Aorta (tissue), 5 donors: ENCODE measurements at regions not wholly inside any gene's neighbourhood (a gene's known extent, or its start where the extent isn't known, plus 50 kb on each side); places are given as distances from the start of the nearest gene placed in this dataset.
"Not testable (repeated sequence)": the region's sequence is repeated elsewhere in the genome, so short reads cannot be mapped to it uniquely, and the experiment has no call there.

Experiments
- ATAC-seq: fragments of 200-7000 bp; cut with Tn5 transposase; one replicate; pipeline ENCODE4 v1.9.1; 2022; ENCODE audit warnings: moderate library complexity; ENCODE audit not compliant: low FRiP score
- DNase-seq, 2 donors: peaks; one replicate each; pipeline ENCODE4 v3.0.0-alpha.2; 2020
- H3K27ac ChIP-seq, 2 donors: one replicate each; pipeline ENCODE4 v1.5.1; 2013; ENCODE audit warnings: low read length in 2 of 2, mild to moderate bottlenecking in 2 of 2, moderate library complexity in 2 of 2, control low read depth in 1 of 2, inconsistent platforms in 1 of 2, low read depth in 1 of 2
- H3K27me3 ChIP-seq, 2 donors: one replicate each; pipeline ENCODE4 v1.6.1; 2013; ENCODE audit warnings: control low read depth in 1 of 2, low read length in 1 of 2, mild to moderate bottlenecking in 1 of 2, moderate library complexity in 1 of 2; ENCODE audit not compliant: insufficient read depth in 2 of 2, control insufficient read depth in 1 of 2
- H3K36me3 ChIP-seq, 2 donors: one replicate each; pipeline ENCODE4 v1.6.1; 2013; ENCODE audit warnings: control low read depth in 1 of 2, low read length in 1 of 2, mild to moderate bottlenecking in 1 of 2; ENCODE audit not compliant: insufficient read depth in 2 of 2, control insufficient read depth in 1 of 2
- H3K4me1 ChIP-seq, 2 donors: one replicate each; pipeline ENCODE4 v1.6.1; 2013; ENCODE audit warnings: low read length in 2 of 2, control low read depth in 1 of 2, mild to moderate bottlenecking in 1 of 2, moderate library complexity in 1 of 2; ENCODE audit not compliant: insufficient read depth in 2 of 2, control insufficient read depth in 1 of 2
- H3K4me3 ChIP-seq, 2 donors: one replicate each; pipeline ENCODE4 v1.5.1; 2013; ENCODE audit warnings: low read length in 2 of 2, control low read depth in 1 of 2, mild to moderate bottlenecking in 1 of 2
- H3K9me3 ChIP-seq: one replicate; pipeline ENCODE4 v1.6.1; 2013; ENCODE audit warnings: mild to moderate bottlenecking, low read length; ENCODE audit not compliant: control insufficient read depth
- WGBS, 2 donors: extraction: QIAGEN DNeasy Blood & Tissue Kit; methylation state at CpG; one replicate each; pipeline ENCODE4 v1.1.7; 2013; 5-methylcytosine and 5-hydroxymethylcytosine counted together
- intact Hi-C, 2 donors: fragments of 100-400 bp; cut with DNase I; formaldehyde crosslinking; loops; one replicate each; pipeline versions ENCODE4 v1.14.2 to v1.15.0; 2022
- donor health status: healthy with polysubstance abuse.
- donor health status: Bipolar disorder and iron deficiency.
- donor health status: DM: no; HTN: no; CAD: no.
- donor health status: DM: no; HTN: no; CAD: no.
- donor health status: DM: yes; HTN: yes; CAD: no.

DNA sequence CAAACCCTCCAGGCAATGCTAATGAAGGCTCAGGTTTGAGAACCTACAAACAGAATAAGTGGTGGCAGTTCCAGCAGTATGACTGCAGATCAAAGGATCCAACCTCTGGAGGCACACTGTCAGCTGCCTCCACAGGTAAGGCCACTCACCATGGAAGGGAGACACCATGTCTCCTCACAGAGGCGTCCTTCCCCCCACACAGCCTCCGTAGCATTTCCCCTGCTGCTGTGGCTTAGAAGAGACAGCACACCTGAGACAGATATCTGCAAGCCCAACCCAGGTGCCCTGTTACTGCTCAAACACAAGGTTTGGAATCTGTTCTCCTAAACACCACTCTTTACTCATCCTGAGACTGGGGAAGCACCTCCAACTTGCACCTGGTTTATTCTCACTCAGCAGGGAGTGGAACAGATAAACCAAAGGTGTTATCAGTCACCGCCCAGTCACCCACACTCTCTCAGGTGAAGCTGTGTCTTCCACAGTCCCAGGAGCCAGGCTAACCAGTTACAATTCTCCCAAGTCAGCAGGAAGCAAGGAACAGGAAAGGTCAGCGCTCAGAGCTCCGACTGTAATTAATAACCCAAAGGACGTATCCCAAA, 311.2 kb downstream of the FOXO1 start:
- Histone ChIP-seq H3K4me3 (no peak overlapping the region), H3K9me3 (no peaks in the 10 kb centered on the region), H3K36me3 (no peaks in the 10 kb centered on the region), H3K27ac (no peak overlapping the region), H3K27me3 (no peaks in the 10 kb centered on the region), H3K4me1 (no peaks in the 10 kb centered on the region)
- ATAC-seq, result no peak
- no peak for DNase-seq
- 97 to 98% methylated on average over 6 of the region's 6 CpGs for WGBS, 2 donors
- intact Hi-C loops, result no loop called here

DNA sequence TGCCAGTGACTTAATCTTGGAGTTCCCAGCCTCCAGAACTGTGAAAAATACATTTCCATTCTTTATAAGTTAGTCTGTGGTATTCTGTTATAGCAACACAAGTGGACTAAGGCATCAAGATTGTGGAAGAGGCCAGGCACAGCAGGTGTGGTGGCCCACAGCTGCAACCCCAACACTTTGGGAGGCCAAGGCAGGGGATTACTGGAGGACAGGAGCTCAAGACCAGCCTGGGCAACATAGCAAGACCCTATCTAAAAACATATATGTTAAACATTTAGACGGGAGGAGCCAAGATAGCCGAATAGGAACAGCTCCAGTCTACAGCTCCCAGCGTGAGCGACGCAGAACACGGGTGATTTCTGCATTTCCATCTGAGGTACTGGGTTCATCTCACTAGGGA, 310.4 kb downstream of the FOXO1 start:
- Histone ChIP-seq H3K36me3 (no peaks in the 10 kb centered on the region), H3K27me3 (no peaks in the 10 kb centered on the region), H3K4me3 (no peak overlapping the region), H3K9me3 (no peaks in the 10 kb centered on the region), H3K4me1 (no peaks in the 10 kb centered on the region), H3K27ac (no peak overlapping the region)
- no peak for ATAC-seq
- intact Hi-C loops, result no loop called here
- no peak for DNase-seq
- 92 to 96% methylated on average over 6 of the region's 6 CpGs for WGBS, 2 donors

DNA sequence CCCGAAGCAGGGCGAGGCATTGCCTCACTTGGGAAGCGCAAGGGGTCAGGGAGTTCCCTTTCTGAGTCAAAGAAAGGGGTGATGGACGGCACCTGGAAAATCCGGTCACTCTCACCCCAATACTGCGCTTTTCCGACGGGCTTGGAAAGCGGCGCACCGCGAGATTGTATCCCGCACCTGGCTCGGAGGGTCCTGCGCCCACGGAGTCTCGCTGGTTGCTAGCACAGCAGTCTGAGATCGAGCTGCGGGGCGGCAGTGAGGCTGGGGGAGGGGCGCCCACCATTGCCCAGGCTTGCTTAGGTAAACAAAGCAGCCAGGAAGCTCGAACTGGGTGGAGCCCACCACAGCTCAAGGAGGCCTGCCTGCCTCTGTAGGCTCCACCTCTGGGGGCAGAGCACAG, 310.0 kb downstream of the FOXO1 start:
- H3K4me1 ChIP-seq, H3K4me3 ChIP-seq, H3K27ac ChIP-seq, H3K27me3 ChIP-seq, intact Hi-C loops, H3K9me3 ChIP-seq, DNase-seq, ATAC-seq, H3K36me3 ChIP-seq: not testable (repeated sequence)
- 62 to 66% methylated on average over 21 to 22 of the region's 22 CpGs for WGBS, 2 donors

DNA sequence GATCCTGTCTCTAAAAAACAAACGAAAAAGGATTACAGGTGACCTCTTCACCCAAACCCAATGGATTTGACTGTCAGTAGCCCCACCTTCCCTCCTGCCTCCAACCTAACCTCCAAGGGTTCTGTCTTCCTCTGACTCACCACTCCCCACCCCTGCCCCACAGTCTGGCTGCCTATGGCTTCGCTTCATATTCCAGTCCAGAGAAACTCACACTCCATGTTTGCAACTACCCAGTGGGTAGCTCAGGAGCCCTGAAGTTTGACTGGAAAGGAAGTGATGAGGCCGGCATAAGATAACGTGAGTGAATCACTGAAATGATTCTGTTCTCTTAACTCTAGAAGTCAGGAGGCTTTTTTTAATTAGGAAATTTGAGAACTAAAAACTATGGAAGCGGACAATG, 303.9 kb downstream of the FOXO1 start:
- Histone ChIP-seq H3K36me3 (no peaks in the 10 kb centered on the region), H3K4me1 (no peaks in the 10 kb centered on the region), H3K27ac (no peak overlapping the region), H3K27me3 (no peaks in the 10 kb centered on the region), H3K4me3 (no peak overlapping the region), H3K9me3 (no peaks in the 10 kb centered on the region)
- no peak for ATAC-seq
- no peak for DNase-seq
- intact Hi-C loops, result no loop called here
- WGBS, 2 donors, result 92 to 93% methylated on average over 5 of the region's 5 CpGs

DNA sequence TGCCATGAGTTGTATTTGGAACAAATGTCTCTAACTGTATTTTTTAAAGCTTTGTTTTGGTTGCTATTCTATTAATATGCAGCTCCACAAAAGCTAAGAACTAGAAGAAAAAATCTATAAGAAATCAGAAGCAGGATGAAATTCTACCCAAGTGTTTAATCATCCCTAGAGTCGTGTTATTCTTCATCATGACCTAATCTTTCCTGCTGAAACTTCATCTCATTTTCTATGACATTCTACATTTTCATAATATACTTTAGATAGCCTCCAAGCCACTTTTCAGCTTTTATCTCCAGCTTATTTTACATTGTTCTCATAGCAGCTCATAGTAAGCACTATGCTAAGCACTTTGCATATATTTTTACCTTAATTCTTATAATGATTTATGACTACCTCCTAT, 302.8 kb downstream of the FOXO1 start:
- 31 to 34% methylated on average over 1 of the region's 1 CpG for WGBS, 2 donors
- Histone ChIP-seq H3K4me3 (no peak overlapping the region), H3K9me3 (no peaks in the 10 kb centered on the region), H3K4me1 (no peaks in the 10 kb centered on the region), H3K36me3 (no peaks in the 10 kb centered on the region), H3K27ac (no peak overlapping the region), H3K27me3 (no peaks in the 10 kb centered on the region)
- intact Hi-C loops, result no loop called here
- ATAC-seq, result no peak
- DNase-seq, result no peak

DNA sequence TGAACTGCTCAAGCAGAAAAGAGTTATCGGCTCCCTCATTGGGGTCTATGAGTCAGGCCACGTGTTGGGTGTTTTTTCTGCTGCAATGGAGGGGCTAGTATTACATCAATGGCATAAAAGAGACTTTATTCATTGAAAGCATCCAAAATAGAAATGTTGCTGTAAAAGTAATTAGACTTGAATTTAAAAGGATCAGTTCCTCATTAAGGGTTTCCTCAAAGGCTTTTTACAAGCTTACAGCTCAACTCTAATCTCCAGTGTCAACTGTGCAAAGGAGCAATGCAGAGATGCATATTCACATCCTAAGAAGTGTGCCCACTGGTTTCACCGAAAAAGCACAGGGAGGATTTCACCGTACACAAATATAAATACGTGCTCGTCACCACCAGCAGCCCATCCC, 300.3 kb downstream of the FOXO1 start:
- no peak for ATAC-seq
- Histone ChIP-seq H3K27me3 (no peaks in the 10 kb centered on the region), H3K9me3 (no peaks in the 10 kb centered on the region), H3K36me3 (no peaks in the 10 kb centered on the region), H3K27ac (no peak overlapping the region), H3K4me1 (no peaks in the 10 kb centered on the region), H3K4me3 (no peak overlapping the region)
- WGBS, 2 donors, result 94 to 95% methylated on average over 6 of the region's 6 CpGs
- intact Hi-C loops, result no loop called here
- no peak for DNase-seq

DNA sequence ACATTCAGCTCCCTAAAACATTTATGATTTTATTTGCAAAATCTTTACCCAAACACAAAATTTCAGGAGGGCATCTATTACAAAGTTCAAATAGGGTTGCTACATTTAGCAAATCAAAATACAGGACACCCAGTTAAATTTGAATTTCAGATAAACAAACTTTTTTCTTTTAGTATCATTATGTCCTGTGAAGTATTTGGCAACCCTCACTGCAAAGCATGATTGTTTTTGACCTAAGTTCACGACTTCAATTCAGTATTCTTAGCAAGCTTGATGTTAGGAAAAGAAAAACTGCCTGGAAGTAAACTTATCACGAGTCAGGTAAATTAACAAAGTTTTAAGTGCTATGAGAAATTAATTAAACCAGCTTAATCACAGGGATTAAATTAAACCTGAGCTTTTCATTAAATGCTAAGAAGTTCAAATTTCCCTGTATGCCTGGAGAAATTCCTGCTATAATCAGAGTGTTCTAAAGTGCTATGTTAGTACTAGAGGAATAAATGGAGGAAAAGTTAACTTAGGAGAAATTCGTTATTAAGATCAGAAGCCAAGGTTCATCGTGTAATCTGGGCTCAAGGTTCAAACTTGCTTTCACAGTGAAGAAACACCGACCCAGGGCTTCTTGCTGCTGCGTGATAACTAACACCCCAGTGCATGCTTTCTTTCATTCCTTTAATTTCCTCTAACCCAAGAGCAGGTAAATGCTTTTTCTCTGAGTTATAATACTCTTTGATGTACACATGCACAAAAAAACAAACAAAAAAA, 298.1 kb downstream of the FOXO1 start:
- H3K27ac ChIP-seq, result no peak overlapping the region
- WGBS, 2 donors, result 78% methylated on average over 6 of the region's 6 CpGs
- DNase-seq, result no peak
- ATAC-seq, result no peak
- no peak overlapping the region for H3K4me3 ChIP-seq
- H3K4me1 ChIP-seq, result no peaks in the 10 kb centered on the region
- intact Hi-C loops, result no loop called here
- H3K27me3 ChIP-seq, result no peaks in the 10 kb centered on the region
- no peaks in the 10 kb centered on the region for H3K9me3 ChIP-seq
- no peaks in the 10 kb centered on the region for H3K36me3 ChIP-seq

DNA sequence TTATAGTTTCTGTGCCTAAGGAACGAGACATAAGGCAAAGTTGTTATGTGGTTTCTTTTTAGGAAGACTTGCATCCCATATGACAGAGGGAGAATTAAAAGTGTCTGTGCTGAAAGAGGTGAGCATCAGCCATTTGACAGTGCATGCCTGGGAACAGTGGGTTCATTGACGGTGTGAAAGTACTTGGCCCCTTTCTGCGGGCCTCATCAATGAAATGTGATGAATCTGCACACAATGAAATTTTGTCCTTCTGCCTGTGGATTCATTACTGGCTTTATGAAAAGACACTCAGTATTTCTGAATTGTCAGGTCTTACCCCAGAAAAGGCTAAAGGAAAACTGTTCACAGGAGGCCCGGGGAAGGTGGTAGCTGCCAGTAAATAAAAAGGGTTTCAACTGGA, 295.8 kb downstream of the FOXO1 start:
- Histone ChIP-seq H3K4me3 (no peak overlapping the region), H3K9me3 (no peaks in the 10 kb centered on the region), H3K27ac (no peak overlapping the region), H3K36me3 (no peaks in the 10 kb centered on the region), H3K4me1 (no peaks in the 10 kb centered on the region), H3K27me3 (no peaks in the 10 kb centered on the region)
- ATAC-seq (no peak), DNase-seq (no peak)
- intact Hi-C loops, result no loop called here
- 85 to 88% methylated on average over 4 of the region's 4 CpGs for WGBS, 2 donors

DNA sequence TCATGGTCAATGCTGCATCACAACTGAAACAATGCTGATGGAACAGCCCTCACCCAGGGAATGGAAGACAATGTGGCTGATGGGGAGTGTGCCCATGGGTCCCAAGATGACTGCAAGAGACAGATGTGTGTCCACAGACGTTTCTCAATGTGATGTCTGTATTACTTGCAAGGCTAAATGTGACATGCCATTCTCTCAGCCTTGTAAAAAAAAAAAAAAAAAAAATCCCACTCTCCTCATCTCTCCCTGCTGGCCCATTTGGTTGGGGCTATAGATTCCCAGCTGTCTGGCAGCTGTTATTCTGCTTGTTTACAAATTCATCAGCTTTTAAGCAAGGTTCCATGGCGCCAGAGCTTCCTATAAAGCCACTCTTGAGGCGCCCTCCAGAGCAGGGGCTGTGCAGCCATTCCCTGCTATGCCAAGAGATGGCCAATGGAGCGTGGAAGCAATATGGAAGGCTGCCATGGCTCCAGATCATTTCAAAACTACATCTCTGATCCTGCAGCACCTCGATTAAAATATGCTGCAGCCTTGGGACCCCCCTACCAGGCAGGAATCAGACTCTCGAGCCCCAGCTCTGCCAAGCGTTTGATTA, 294.8 kb downstream of the FOXO1 start:
- no peaks in the 10 kb centered on the region for H3K36me3 ChIP-seq
- H3K27me3 ChIP-seq, result no peaks in the 10 kb centered on the region
- no peaks in the 10 kb centered on the region for H3K9me3 ChIP-seq
- DNase-seq (no peak), ATAC-seq (no peak)
- WGBS, 2 donors, result 82 to 88% methylated on average over 7 of the region's 7 CpGs
- H3K4me1 ChIP-seq, result no peaks in the 10 kb centered on the region
- intact Hi-C loops, result no loop called here
- H3K4me3 ChIP-seq, result no peak overlapping the region
- no peak overlapping the region for H3K27ac ChIP-seq
